GM19351 (cell line): ENCODE measurements at regions not wholly inside any gene's neighbourhood (a gene's known extent, or its start where the extent isn't known, plus 50 kb on each side); places are given as distances from the start of the nearest gene placed in this dataset.
"Not testable (repeated sequence)": the region's sequence is repeated elsewhere in the genome, so short reads cannot be mapped to it uniquely, and the experiment has no call there.

Experiments used
- ATAC-seq: cut with Tn5 transposase; IDR thresholded peaks from one replicate; pipeline ENCODE4 v1.9.1; 2021; ENCODE audit warnings: mild to moderate bottlenecking, moderate library complexity; ENCODE audit not compliant: unreplicated experiment

- ATAC-seq = no peak
Observed at GRCh38 chr9:73969936-73970335, 527.2 kb upstream of the RORB start.

- not testable (repeated sequence) for ATAC-seq
Observed at GRCh38 chr9:73976424-73976823, 520.7 kb upstream of the RORB start.

GRCh38 chr9:73979894-73980264, 517.3 kb upstream of the RORB start:
- no peak for ATAC-seq

GRCh38 chr9:73980754-73981153, 516.4 kb upstream of the RORB start:
- no peak for ATAC-seq

- no peak for ATAC-seq
Observed at GRCh38 chr9:73981405-73981804, 515.7 kb upstream of the RORB start.

- no peak for ATAC-seq
Observed at GRCh38 chr9:73995836-73996235, 501.3 kb upstream of the RORB start.

GRCh38 chr9:73996844-73997243, 500.3 kb upstream of the RORB start:
- ATAC-seq = no peak

GRCh38 chr9:74001382-74001781, 495.8 kb upstream of the RORB start:
- ATAC-seq = no peak

- ATAC-seq = no peak
Observed at GRCh38 chr9:74006935-74007334, 490.2 kb upstream of the RORB start.

- no peak for ATAC-seq
Observed at GRCh38 chr9:74007833-74008232, 489.3 kb upstream of the RORB start.

- ATAC-seq = no peak
Observed at GRCh38 chr9:74016004-74016403, 481.1 kb upstream of the RORB start.

GRCh38 chr9:74025402-74025925, 471.7 kb upstream of the RORB start:
- no peak for ATAC-seq

GRCh38 chr9:74032421-74032820, 464.7 kb upstream of the RORB start:
- no peak for ATAC-seq

GRCh38 chr9:74035786-74036185, 461.3 kb upstream of the RORB start:
- no peak for ATAC-seq

GRCh38 chr9:74036549-74037231, 460.4 kb upstream of the RORB start:
- ATAC-seq = no peak

GRCh38 chr9:74037274-74037673, 459.9 kb upstream of the RORB start:
- no peak for ATAC-seq

GRCh38 chr9:74041588-74041987, 455.5 kb upstream of the RORB start:
- no peak for ATAC-seq

GRCh38 chr9:74044844-74045243, 452.3 kb upstream of the RORB start:
- ATAC-seq = no peak

GRCh38 chr9:74056023-74056422, 441.1 kb upstream of the RORB start:
- no peak for ATAC-seq

GRCh38 chr9:74057051-74057450, 440.1 kb upstream of the RORB start:
- ATAC-seq = not testable (repeated sequence)

GRCh38 chr9:74064702-74065101, 432.4 kb upstream of the RORB start:
- ATAC-seq = no peak

- ATAC-seq = no peak
Observed at GRCh38 chr9:74066128-74066527, 431.0 kb upstream of the RORB start.

GRCh38 chr9:74066605-74067004, 430.5 kb upstream of the RORB start:
- ATAC-seq = no peak
